ENCODE measurements at regions not wholly inside any gene's neighbourhood (a gene's known extent, or its start where the extent isn't known, plus 50 kb on each side); places are given as distances from the start of the nearest gene placed in this dataset.

DNA sequence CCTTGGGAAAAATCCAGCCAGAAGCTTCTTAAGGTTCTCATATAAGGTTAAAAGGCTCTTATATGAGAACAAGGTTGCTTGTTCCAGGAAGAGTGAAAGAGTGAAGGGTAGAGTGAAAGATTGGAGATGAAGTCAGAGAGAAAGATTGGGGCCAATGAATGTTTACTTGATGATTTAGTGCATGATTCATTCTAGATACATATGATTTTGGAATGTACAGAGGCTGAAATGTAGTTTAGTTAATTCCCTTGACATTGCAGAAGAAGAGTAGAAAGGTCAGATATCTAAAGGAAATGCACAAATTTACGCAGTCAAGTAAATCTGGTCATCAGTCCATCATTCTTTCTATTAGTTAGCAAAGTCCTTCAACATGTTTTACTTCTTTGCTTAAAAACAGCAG is 619.8 kb upstream of the ZNF717 start:
- Histone ChIP-seq H3K4me1 (ENCODE audit: insufficient read depth, low read length, poor library complexity, severe bottlenecking) (no peaks in the 10 kb centered on the region), H3K9me3 (ENCODE audit: insufficient read depth, low read depth, low read length) (no peaks in the 10 kb centered on the region), H3K9me2 (replicated peaks; ENCODE audit: low read depth, low read length) (no peaks in the 10 kb centered on the region), H4K20me1 (ENCODE audit: insufficient read depth, low read length, poor library complexity, severe bottlenecking) (no peaks in the 10 kb centered on the region), H3K9ac (ENCODE audit: low read depth, low read length, poor library complexity, severe bottlenecking) (no peak overlapping the region), H3K4me2 (ENCODE audit: low read depth, low read length, poor library complexity, severe bottlenecking) (no peak overlapping the region), H3K4me3 (ENCODE audit: low read length, poor library complexity, severe bottlenecking) (no peak overlapping the region), H3K36me3 (ENCODE audit: insufficient read depth, low read length) (no peaks in the 10 kb centered on the region), H2AFZ (ENCODE audit: low read length) (no peak overlapping the region), H3F3A (ENCODE audit: low read depth) (no peaks in the 10 kb centered on the region), H3K79me2 (ENCODE audit: insufficient read depth, low read length) (no peaks in the 10 kb centered on the region), H3K27me3 (ENCODE audit: insufficient read depth, low read length, poor library complexity, severe bottlenecking) (no peaks in the 10 kb centered on the region)
- TF ChIP-seq EZH2phosphoT487 (IDR thresholded peaks at IDR 0.05; ENCODE audit: borderline replicate concordance): no peak
- TF ChIP-seq, protein P1, sequence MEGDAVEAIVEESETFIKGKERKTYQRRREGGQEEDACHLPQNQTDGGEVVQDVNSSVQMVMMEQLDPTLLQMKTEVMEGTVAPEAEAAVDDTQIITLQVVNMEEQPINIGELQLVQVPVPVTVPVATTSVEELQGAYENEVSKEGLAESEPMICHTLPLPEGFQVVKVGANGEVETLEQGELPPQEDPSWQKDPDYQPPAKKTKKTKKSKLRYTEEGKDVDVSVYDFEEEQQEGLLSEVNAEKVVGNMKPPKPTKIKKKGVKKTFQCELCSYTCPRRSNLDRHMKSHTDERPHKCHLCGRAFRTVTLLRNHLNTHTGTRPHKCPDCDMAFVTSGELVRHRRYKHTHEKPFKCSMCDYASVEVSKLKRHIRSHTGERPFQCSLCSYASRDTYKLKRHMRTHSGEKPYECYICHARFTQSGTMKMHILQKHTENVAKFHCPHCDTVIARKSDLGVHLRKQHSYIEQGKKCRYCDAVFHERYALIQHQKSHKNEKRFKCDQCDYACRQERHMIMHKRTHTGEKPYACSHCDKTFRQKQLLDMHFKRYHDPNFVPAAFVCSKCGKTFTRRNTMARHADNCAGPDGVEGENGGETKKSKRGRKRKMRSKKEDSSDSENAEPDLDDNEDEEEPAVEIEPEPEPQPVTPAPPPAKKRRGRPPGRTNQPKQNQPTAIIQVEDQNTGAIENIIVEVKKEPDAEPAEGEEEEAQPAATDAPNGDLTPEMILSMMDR (conservative IDR thresholded peaks at IDR 0.05; ENCODE audit: low read length): no peak

DNA sequence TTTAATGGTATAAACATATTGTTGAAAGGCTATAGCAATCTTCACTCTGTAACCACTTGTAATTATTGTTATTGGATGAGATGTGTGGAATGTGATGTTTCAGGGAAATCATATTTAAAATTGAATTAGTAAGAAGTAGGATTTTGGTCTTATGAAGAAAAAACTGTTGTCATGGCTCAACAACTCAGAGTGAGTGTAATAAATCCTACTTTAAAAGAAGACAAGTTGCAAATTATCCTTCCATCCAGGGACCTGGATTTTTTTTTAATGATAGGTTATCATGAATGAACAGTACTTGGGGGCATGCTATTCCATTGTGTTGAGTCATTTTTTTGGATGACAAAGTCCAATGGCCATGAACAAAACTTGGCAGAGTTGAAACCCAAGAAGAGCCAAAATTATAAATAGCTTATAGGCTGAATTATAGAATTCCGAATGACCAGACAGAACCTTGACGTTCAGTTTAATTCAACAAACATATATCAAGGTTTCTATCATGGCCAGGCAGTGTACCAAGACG is 625.5 kb upstream of the ZNF717 start:
- H3K9ac ChIP-seq (ENCODE audit: low read depth, low read length, poor library complexity, severe bottlenecking): no peak overlapping the region
- H3K36me3 ChIP-seq (ENCODE audit: insufficient read depth, low read length): no peaks in the 10 kb centered on the region
- no peaks in the 10 kb centered on the region for H3K27me3 ChIP-seq (ENCODE audit: insufficient read depth, low read length, poor library complexity, severe bottlenecking)
- TF ChIP-seq EZH2phosphoT487 (IDR thresholded peaks at IDR 0.05; ENCODE audit: borderline replicate concordance): no peak
- TF ChIP-seq, protein P1 (conservative IDR thresholded peaks at IDR 0.05; ENCODE audit: low read length): no peak
- H3K4me3 ChIP-seq (ENCODE audit: low read length, poor library complexity, severe bottlenecking): no peak overlapping the region
- H2AFZ ChIP-seq (ENCODE audit: low read length): no peak overlapping the region
- no peaks in the 10 kb centered on the region for H3K4me1 ChIP-seq (ENCODE audit: insufficient read depth, low read length, poor library complexity, severe bottlenecking)
- no peaks in the 10 kb centered on the region for H3K9me2 ChIP-seq (replicated peaks; ENCODE audit: low read depth, low read length)
- H3K4me2 ChIP-seq (ENCODE audit: low read depth, low read length, poor library complexity, severe bottlenecking): no peak overlapping the region
- no peaks in the 10 kb centered on the region for H3K79me2 ChIP-seq (ENCODE audit: insufficient read depth, low read length)
- H4K20me1 ChIP-seq (ENCODE audit: insufficient read depth, low read length, poor library complexity, severe bottlenecking): no peaks in the 10 kb centered on the region
- no peaks in the 10 kb centered on the region for H3K9me3 ChIP-seq (ENCODE audit: insufficient read depth, low read depth, low read length)
- no peaks in the 10 kb centered on the region for H3F3A ChIP-seq (ENCODE audit: low read depth)

DNA sequence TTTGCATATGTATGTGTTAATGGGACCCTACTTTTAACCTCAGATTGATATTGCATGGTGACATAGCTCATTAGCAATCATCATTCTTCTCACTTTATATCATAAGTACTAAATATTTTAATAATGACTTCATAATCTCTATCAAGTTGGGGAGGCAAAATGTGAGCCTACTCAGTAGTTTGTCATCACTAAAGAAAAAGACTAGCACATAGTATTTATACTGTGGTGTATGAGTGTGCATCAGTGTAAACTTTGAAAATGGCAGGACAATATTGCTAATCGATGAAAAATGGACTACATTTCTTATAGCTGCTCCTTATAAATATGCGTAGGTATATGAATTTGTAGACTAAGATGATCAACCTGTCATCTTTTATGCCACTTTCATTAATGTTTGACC is 624.5 kb upstream of the ROBO2 start:
- Histone ChIP-seq H3K36me3 (ENCODE audit: insufficient read depth, low read length) (no peaks in the 10 kb centered on the region), H3K9ac (ENCODE audit: low read depth, low read length, poor library complexity, severe bottlenecking) (no peak overlapping the region), H3K9me3 (ENCODE audit: insufficient read depth, low read depth, low read length) (no peaks in the 10 kb centered on the region), H2AFZ (ENCODE audit: low read length) (no peak overlapping the region), H3K4me2 (ENCODE audit: low read depth, low read length, poor library complexity, severe bottlenecking) (no peak overlapping the region), H3F3A (ENCODE audit: low read depth) (no peaks in the 10 kb centered on the region), H4K20me1 (ENCODE audit: insufficient read depth, low read length, poor library complexity, severe bottlenecking) (no peaks in the 10 kb centered on the region), H3K27me3 (ENCODE audit: insufficient read depth, low read length, poor library complexity, severe bottlenecking) (no peaks in the 10 kb centered on the region), H3K4me3 (ENCODE audit: low read length, poor library complexity, severe bottlenecking) (no peak overlapping the region), H3K4me1 (ENCODE audit: insufficient read depth, low read length, poor library complexity, severe bottlenecking) (no peaks in the 10 kb centered on the region), H3K9me2 (replicated peaks; ENCODE audit: low read depth, low read length) (no peaks in the 10 kb centered on the region), H3K79me2 (ENCODE audit: insufficient read depth, low read length) (no peaks in the 10 kb centered on the region)
- TF ChIP-seq, protein P1 (conservative IDR thresholded peaks at IDR 0.05; ENCODE audit: low read length): no peak

Measured in Loucy (cell line).